ENCODE measurements at regions not wholly inside any gene's neighbourhood (a gene's known extent, or its start where the extent isn't known, plus 50 kb on each side); places are given as distances from the start of the nearest gene placed in this dataset.

DNA sequence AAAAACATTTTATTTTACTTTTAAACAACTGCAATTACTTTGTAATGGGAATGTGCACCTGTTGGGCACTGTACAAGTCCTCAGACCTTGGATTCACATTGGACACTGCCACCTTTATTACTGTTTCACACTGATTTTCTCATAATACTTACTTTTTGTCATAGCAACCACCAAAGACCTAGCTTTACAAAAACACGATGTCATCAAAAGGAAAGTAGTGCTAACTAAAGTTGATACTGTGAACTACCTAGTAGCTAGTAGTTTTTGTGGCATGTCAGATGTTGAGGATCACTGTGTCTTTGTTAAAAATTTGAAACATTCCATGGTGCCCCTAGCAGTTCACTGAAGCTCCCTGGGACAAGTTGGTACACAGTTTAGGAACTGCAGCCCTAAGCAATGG, 62.9 kb upstream of the HOPX start:
- Histone ChIP-seq H3K4me1 (replicated peaks in 1 of 2) (no peaks in the 10 kb centered on the region), H3K4me3 (no peak overlapping the region), H3K36me3 (replicated peaks in 1 of 2) (no peaks in the 10 kb centered on the region), H3K27ac (no peak overlapping the region), H3K27me3 (no peaks in the 10 kb centered on the region), H3K9me3 (replicated peaks in 1 of 3) (no peaks in the 10 kb centered on the region)
- 87 to 97% (median 92%) methylated on average over 1 of the region's 1 CpG for WGBS, 4 donors
- intact Hi-C loops (cut with DNase I) = no loop called here
- TF ChIP-seq, protein P1, sequence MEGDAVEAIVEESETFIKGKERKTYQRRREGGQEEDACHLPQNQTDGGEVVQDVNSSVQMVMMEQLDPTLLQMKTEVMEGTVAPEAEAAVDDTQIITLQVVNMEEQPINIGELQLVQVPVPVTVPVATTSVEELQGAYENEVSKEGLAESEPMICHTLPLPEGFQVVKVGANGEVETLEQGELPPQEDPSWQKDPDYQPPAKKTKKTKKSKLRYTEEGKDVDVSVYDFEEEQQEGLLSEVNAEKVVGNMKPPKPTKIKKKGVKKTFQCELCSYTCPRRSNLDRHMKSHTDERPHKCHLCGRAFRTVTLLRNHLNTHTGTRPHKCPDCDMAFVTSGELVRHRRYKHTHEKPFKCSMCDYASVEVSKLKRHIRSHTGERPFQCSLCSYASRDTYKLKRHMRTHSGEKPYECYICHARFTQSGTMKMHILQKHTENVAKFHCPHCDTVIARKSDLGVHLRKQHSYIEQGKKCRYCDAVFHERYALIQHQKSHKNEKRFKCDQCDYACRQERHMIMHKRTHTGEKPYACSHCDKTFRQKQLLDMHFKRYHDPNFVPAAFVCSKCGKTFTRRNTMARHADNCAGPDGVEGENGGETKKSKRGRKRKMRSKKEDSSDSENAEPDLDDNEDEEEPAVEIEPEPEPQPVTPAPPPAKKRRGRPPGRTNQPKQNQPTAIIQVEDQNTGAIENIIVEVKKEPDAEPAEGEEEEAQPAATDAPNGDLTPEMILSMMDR (IDR thresholded peaks at IDR 0.05) = no peak
- TF ChIP-seq POLR2A (IDR thresholded peaks at IDR 0.05) = no peak
- no peak for DNase-seq

DNA sequence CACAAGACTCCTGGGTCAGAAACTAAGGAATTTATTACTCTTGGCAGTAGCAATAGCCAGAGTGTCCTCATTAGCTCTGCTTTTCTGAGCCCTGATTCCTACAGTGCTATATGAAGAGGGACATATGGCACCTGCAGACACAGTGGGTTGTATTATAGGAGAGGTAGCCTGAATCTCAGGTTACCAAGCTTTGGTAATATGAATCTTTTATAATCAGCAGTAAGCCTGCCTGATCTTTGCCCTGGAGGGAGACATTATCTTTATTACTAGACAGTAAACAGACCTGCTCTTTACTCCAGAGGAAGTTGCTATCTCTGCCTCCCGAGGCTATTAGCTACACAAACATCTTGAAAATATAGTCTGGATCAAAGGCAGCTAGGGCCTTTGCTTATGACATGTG, 62.5 kb upstream of the HOPX start:
- TF ChIP-seq, protein P1 (IDR thresholded peaks at IDR 0.05) = no peak
- TF ChIP-seq POLR2A (IDR thresholded peaks at IDR 0.05) = no peak
- H3K27ac ChIP-seq = no peak overlapping the region
- H3K36me3 ChIP-seq (replicated peaks in 1 of 2) = no peaks in the 10 kb centered on the region
- DNase-seq = no peak
- intact Hi-C loops (cut with DNase I) = no loop called here
- no peaks in the 10 kb centered on the region for H3K9me3 ChIP-seq (replicated peaks in 1 of 3)
- no peaks in the 10 kb centered on the region for H3K27me3 ChIP-seq
- WGBS, 4 donors = 25 to 60% (median 43%) methylated on average over 1 of the region's 1 CpG
- H3K4me3 ChIP-seq = no peak overlapping the region
- H3K4me1 ChIP-seq (replicated peaks in 1 of 2) = no peaks in the 10 kb centered on the region

DNA sequence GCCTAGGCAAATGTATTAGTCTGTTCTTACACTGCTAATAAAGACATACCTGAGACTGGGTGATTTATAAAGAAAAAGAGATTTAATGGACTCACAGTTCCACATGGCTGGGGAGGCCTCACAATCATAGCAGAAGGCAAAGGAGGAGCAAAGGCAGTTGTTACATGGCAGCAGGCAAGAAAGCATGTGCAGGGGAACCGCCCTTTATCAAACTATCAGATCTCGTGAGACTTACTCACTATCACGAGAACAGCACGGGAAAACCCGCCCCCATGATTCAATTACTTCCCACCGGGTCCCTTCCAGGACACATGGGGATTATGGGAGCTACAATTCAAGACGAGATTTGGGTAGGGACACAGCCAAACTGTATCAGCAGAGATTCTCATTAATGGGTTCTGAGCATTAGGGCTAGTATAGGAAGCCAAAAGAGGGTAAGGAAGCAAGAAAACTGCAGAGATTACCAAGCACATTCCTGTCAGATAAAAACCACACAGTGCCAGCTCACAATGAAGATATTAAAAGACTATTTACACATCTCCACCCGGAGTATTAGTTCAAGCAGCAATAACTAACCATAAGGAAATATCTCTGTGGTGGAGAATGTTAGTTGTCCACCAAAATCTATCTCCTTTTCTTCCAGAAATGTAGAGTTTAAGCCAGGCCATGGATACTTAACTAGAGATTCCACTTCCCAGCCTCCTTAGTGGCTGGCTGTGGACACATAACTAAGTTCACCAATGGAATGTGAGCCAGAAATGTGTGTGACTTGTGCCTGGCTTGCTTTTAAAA, 61.2 kb upstream of the HOPX start:
- H3K27ac ChIP-seq = no peak overlapping the region
- no peaks in the 10 kb centered on the region for H3K27me3 ChIP-seq
- no peaks in the 10 kb centered on the region for H3K9me3 ChIP-seq (replicated peaks in 1 of 3)
- H3K4me1 ChIP-seq (replicated peaks in 1 of 2) = no peaks in the 10 kb centered on the region
- intact Hi-C loops (cut with DNase I) = no loop called here
- 80 to 89% (median 86%) methylated on average over 8 of the region's 8 CpGs for WGBS, 4 donors
- no peaks in the 10 kb centered on the region for H3K36me3 ChIP-seq (replicated peaks in 1 of 2)
- no peak for TF ChIP-seq POLR2A (IDR thresholded peaks at IDR 0.05)
- TF ChIP-seq, protein P1 (IDR thresholded peaks at IDR 0.05) = no peak
- no peak for DNase-seq
- H3K4me3 ChIP-seq = no peak overlapping the region

DNA sequence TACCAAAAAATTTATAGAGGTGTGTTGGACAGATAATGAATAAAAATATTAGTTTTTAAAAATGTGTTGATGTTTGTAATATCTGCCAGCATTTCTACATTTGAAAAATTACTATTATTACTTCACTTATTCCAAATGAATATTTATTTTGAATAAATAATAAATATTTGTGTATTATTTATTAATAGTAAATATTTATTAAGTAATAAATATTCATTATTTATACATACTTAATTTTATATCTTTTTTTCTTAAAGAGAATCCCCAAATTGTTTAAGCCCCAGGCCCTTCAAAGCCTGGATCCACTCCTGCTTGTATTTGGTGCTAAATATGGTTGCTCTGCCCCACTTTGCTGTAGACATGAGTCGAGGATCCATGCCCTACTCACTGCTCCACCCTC, 60.5 kb upstream of the HOPX start:
- TF ChIP-seq POLR2A (IDR thresholded peaks at IDR 0.05) = no peak
- TF ChIP-seq, protein P1 (IDR thresholded peaks at IDR 0.05) = no peak
- Histone ChIP-seq H3K27me3 (no peaks in the 10 kb centered on the region), H3K9me3 (replicated peaks in 1 of 3) (no peaks in the 10 kb centered on the region), H3K4me3 (no peak overlapping the region), H3K27ac (no peak overlapping the region), H3K36me3 (replicated peaks in 1 of 2) (no peaks in the 10 kb centered on the region), H3K4me1 (replicated peaks in 1 of 2) (no peaks in the 10 kb centered on the region)
- WGBS, 4 donors = 74 to 89% (median 82%) methylated on average over 1 of the region's 1 CpG
- intact Hi-C loops (cut with DNase I) = no loop called here
- DNase-seq = no peak
